Mesenchymal stem cell (in vitro differentiated cells and primary cell): ENCODE measurements at regions not wholly inside any gene's neighbourhood (a gene's known extent, or its start where the extent isn't known, plus 50 kb on each side); places are given as distances from the start of the nearest gene placed in this dataset.

ENCODE experiments used
- DNase-seq: peaks from one replicate; pipeline ENCODE4 v3.0.0-alpha.2; 2013
- H2AFZ ChIP-seq: one replicate; pipeline ENCODE4 v1.6.1; 2013; ENCODE audit warnings: low read depth, mild to moderate bottlenecking, control low read depth, inconsistent platforms, low read length, moderate library complexity
- H2AK5ac ChIP-seq: 2 replicates; pipeline ENCODE4 v1.6.1; 2013; ENCODE audit warnings: low read length, moderate library complexity, mild to moderate bottlenecking, inconsistent platforms; ENCODE audit not compliant: severe bottlenecking
- H2BK120ac ChIP-seq: one replicate; pipeline ENCODE4 v1.6.1; 2013; ENCODE audit warnings: low read depth, mild to moderate bottlenecking, inconsistent platforms, low read length, moderate library complexity
- H2BK12ac ChIP-seq, 2 experiments: one replicate each; pipeline ENCODE4 v1.6.1; 2013; ENCODE audit warnings: inconsistent platforms in 2 of 2, low read length in 2 of 2, mild to moderate bottlenecking in 2 of 2, moderate library complexity in 2 of 2, control low read depth in 1 of 2
- H2BK15ac ChIP-seq: one replicate; pipeline ENCODE4 v1.6.1; 2013; ENCODE audit warnings: mild to moderate bottlenecking, low read depth, inconsistent platforms; ENCODE audit not compliant: poor library complexity, severe bottlenecking
- H2BK5ac ChIP-seq: 2 replicates; pipeline ENCODE4 v1.6.1; 2013; ENCODE audit warnings: low read depth, mild to moderate bottlenecking, low read length, control low read depth, inconsistent platforms; ENCODE audit not compliant: poor library complexity, severe bottlenecking
- H3K14ac ChIP-seq, 2 experiments: one replicate each; pipeline ENCODE4 v1.6.1; 2013; ENCODE audit warnings: inconsistent platforms in 2 of 2, low read length in 2 of 2, control low read depth in 1 of 2, mild to moderate bottlenecking in 1 of 2, moderate library complexity in 1 of 2
- H3K18ac ChIP-seq, 2 experiments: one replicate each; pipeline ENCODE4 v1.6.1; 2013; ENCODE audit warnings: inconsistent platforms in 2 of 2, low read length in 2 of 2, control low read depth in 1 of 2, low read depth in 1 of 2, mild to moderate bottlenecking in 1 of 2
- H3K23ac ChIP-seq, 2 experiments: one replicate each; pipeline ENCODE4 v1.6.1; 2013; ENCODE audit warnings: inconsistent platforms in 2 of 2, low read length in 2 of 2, mild to moderate bottlenecking in 2 of 2, moderate library complexity in 2 of 2, control low read depth in 1 of 2
- H3K27ac ChIP-seq: 2 replicates; pipeline ENCODE4 v1.5.1; 2013; ENCODE audit warnings: mild to moderate bottlenecking, moderate library complexity, low read length, control low read depth, inconsistent platforms; ENCODE audit not compliant: poor library complexity, severe bottlenecking
- H3K27me3 ChIP-seq, 2 experiments: 2 replicates each; pipeline versions ENCODE4 v1.6.1 to v1.7.0; 2013; ENCODE audit warnings: low read length in 2 of 2, mild to moderate bottlenecking in 2 of 2, moderate library complexity in 2 of 2, control low read depth in 1 of 2, inconsistent platforms in 1 of 2; ENCODE audit not compliant: control insufficient read depth in 1 of 2, insufficient read depth in 1 of 2
- H3K36me3 ChIP-seq, 2 experiments: 2 replicates each; pipeline versions ENCODE4 v1.6.1 to v1.7.0; 2013; ENCODE audit warnings: low read length in 2 of 2, control low read depth in 1 of 2, inconsistent platforms in 1 of 2, low read depth in 1 of 2, mild to moderate bottlenecking in 1 of 2; ENCODE audit not compliant: insufficient read depth in 2 of 2, control insufficient read depth in 1 of 2
- H3K4ac ChIP-seq, 2 experiments: one replicate each; pipeline ENCODE4 v1.6.1; 2013; ENCODE audit warnings: inconsistent platforms in 2 of 2, low read length in 2 of 2, mild to moderate bottlenecking in 2 of 2, moderate library complexity in 2 of 2, control low read depth in 1 of 2, low read depth in 1 of 2
- H3K4me1 ChIP-seq: 2 replicates; pipeline ENCODE4 v1.6.1; 2013; ENCODE audit warnings: low read depth, low read length, control low read depth; ENCODE audit not compliant: control insufficient read depth, insufficient read depth
- H3K4me2 ChIP-seq: 2 replicates; pipeline ENCODE4 v1.6.1; 2013; ENCODE audit warnings: low read length, mild to moderate bottlenecking, inconsistent platforms; ENCODE audit not compliant: poor library complexity, severe bottlenecking
- H3K4me3 ChIP-seq, 2 experiments: 2 replicates each; pipeline versions ENCODE4 v1.5.1 to v1.7.0; 2013; ENCODE audit warnings: low read length in 2 of 2, mild to moderate bottlenecking in 2 of 2, control low read depth in 1 of 2, low read depth in 1 of 2; ENCODE audit not compliant: insufficient read depth in 1 of 2
- H3K79me1 ChIP-seq: replicated peaks from 2 replicates; pipeline ENCODE4 v1.6.1; 2013; ENCODE audit warnings: mild to moderate bottlenecking, control low read depth, low read length, inconsistent platforms; ENCODE audit not compliant: poor library complexity, severe bottlenecking
- H3K9ac ChIP-seq: 2 replicates; pipeline ENCODE4 v1.7.0; 2013; ENCODE audit warnings: mild to moderate bottlenecking, low read length, moderate library complexity
- H3K9me3 ChIP-seq: 2 replicates; pipeline ENCODE4 v1.7.0; 2013; ENCODE audit warnings: mild to moderate bottlenecking, low read length; ENCODE audit not compliant: control insufficient read depth
- H4K8ac ChIP-seq: one replicate; pipeline ENCODE4 v1.6.1; 2013; ENCODE audit warnings: inconsistent platforms, mild to moderate bottlenecking, low read length, moderate library complexity
- H4K91ac ChIP-seq: one replicate; pipeline ENCODE4 v1.6.1; 2013; ENCODE audit warnings: mild to moderate bottlenecking, low read length, inconsistent platforms
- WGBS: methylation state at CpG from one replicate; pipeline ENCODE4 v1.1.7; 2013; ENCODE audit warnings: mixed read lengths; 5-methylcytosine and 5-hydroxymethylcytosine counted together

- Histone ChIP-seq H3K36me3 (no peaks in the 10 kb centered on the region), H3K79me1 (no peaks in the 10 kb centered on the region), H4K91ac (no peak overlapping the region), H3K4ac (no peak overlapping the region), H3K14ac (no peak overlapping the region), H3K27ac (no peak overlapping the region), H3K4me1 (no peaks in the 10 kb centered on the region), H3K9ac (no peak overlapping the region), H2BK12ac (no peak overlapping the region), H2BK5ac (no peak overlapping the region), H2AFZ (no peak overlapping the region), H3K27me3 (peaks cover 6 to 39% of the 10 kb centered on the region in 2 experiments), H3K9me3 (no peaks in the 10 kb centered on the region), H3K23ac (no peak overlapping the region), H2BK120ac (no peak overlapping the region), H2BK15ac (no peak overlapping the region), H3K18ac (no peak overlapping the region), H2AK5ac (no peak overlapping the region), H4K8ac (no peak overlapping the region), H3K4me2 (no peak overlapping the region), H3K4me3 (no peak overlapping the region)
- 81% methylated on average over 10 of the region's 10 CpGs for WGBS
- DNase-seq, result no peak
Measured at GRCh38 chr14:58783792-58784511, 146.2 kb downstream of the DACT1 start.

DNA sequence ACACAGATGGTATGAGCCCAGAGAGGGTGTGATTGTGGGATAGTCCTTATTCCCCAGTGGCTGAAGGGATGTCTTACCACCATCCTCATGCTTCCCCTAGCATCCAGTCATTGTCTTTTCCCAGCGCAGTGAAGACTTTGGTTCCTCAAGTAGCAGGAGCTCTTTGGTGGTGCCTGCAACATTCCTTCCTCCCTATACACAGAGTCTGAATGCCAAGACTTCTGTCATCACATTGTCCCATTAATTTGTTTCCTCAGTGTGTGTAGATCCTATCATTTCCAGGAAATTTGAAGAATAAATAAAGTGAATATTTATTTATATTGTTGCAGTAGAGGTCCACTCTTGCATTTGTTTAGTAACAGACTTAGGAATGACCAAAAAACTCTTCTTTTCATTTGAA, 147.2 kb downstream of the DACT1 start:
- Histone ChIP-seq H3K79me1 (no peaks in the 10 kb centered on the region), H3K14ac (no peak overlapping the region), H3K4me3 (no peak overlapping the region), H3K36me3 (no peaks in the 10 kb centered on the region), H3K27me3 (peaks cover 6 to 39% of the 10 kb centered on the region in 2 experiments), H3K27ac (no peak overlapping the region), H3K9me3 (no peaks in the 10 kb centered on the region), H2AFZ (no peak overlapping the region), H2AK5ac (no peak overlapping the region), H3K18ac (no peak overlapping the region), H3K23ac (no peak overlapping the region), H3K4ac (no peak overlapping the region), H4K91ac (no peak overlapping the region), H3K9ac (no peak overlapping the region), H2BK15ac (peak overlapping the region; percentile 9), H4K8ac (no peak overlapping the region), H3K4me2 (no peak overlapping the region), H2BK120ac (no peak overlapping the region), H2BK5ac (no peak overlapping the region), H3K4me1 (no peaks in the 10 kb centered on the region), H2BK12ac (no peak overlapping the region)
- WGBS, result 100% methylated on average over 1 of the region's 1 CpG
- DNase-seq, result no peak

DNA sequence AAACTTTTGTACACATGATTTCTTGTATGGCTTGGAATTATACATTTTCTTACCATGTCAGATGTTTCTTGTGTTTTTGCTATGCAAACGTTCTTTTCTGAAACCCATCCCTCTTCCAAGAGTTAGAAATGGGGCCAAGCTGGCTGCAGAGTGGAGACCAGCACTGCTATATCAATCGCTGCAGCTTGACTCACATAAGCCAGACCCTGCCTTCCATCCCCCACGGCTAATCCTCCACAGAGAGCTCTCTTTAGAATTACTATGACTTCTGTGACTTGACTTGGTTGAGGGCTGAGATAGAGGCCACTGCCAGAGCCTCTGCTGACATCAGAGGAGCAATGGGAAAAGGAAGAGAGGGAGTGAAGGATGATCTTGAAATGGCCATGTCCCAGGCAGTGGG, 147.9 kb downstream of the DACT1 start:
- no peak overlapping the region for H3K14ac ChIP-seq
- no peaks in the 10 kb centered on the region for H3K9me3 ChIP-seq
- no peak overlapping the region for H2AFZ ChIP-seq
- no peak overlapping the region for H3K23ac ChIP-seq
- no peak overlapping the region for H2BK15ac ChIP-seq
- no peak overlapping the region for H3K4me3 ChIP-seq
- no peaks in the 10 kb centered on the region for H3K36me3 ChIP-seq
- H3K18ac ChIP-seq, result peak overlapping the region in 1 of 2 experiments; percentile 35
- 100% methylated on average over 1 of the region's 3 CpGs for WGBS
- H3K4ac ChIP-seq, result no peak overlapping the region
- H2AK5ac ChIP-seq, result no peak overlapping the region
- no peak overlapping the region for H3K4me2 ChIP-seq
- H2BK5ac ChIP-seq, result no peak overlapping the region
- H4K91ac ChIP-seq, result no peak overlapping the region
- no peak for DNase-seq
- H2BK120ac ChIP-seq, result no peak overlapping the region
- no peak overlapping the region for H3K27ac ChIP-seq
- H3K9ac ChIP-seq, result no peak overlapping the region
- no peak overlapping the region for H4K8ac ChIP-seq
- H3K79me1 ChIP-seq, result no peaks in the 10 kb centered on the region
- H2BK12ac ChIP-seq, result no peak overlapping the region
- H3K4me1 ChIP-seq, result no peaks in the 10 kb centered on the region
- peaks cover 6 to 33% of the 10 kb centered on the region in 2 experiments for H3K27me3 ChIP-seq

- no peaks in the 10 kb centered on the region for H3K79me1 ChIP-seq
- 85% methylated on average over 1 of the region's 1 CpG for WGBS
- no peak overlapping the region for H2BK12ac ChIP-seq
- H2AK5ac ChIP-seq, result no peak overlapping the region
- H3K9ac ChIP-seq, result no peak overlapping the region
- no peak overlapping the region for H2BK15ac ChIP-seq
- no peak overlapping the region for H3K23ac ChIP-seq
- H3K4me1 ChIP-seq, result no peaks in the 10 kb centered on the region
- H3K36me3 ChIP-seq, result no peaks in the 10 kb centered on the region
- H3K18ac ChIP-seq, result no peak overlapping the region
- H4K91ac ChIP-seq, result no peak overlapping the region
- no peaks in the 10 kb centered on the region for H3K9me3 ChIP-seq
- no peak overlapping the region for H2BK120ac ChIP-seq
- DNase-seq, result no peak
- H3K4ac ChIP-seq, result no peak overlapping the region
- peaks cover 6 to 28% of the 10 kb centered on the region in 2 experiments for H3K27me3 ChIP-seq
- H4K8ac ChIP-seq, result no peak overlapping the region
- H3K14ac ChIP-seq, result no peak overlapping the region
- no peak overlapping the region for H2BK5ac ChIP-seq
- no peak overlapping the region for H3K4me3 ChIP-seq
- H2AFZ ChIP-seq, result no peak overlapping the region
- no peak overlapping the region for H3K27ac ChIP-seq
- no peak overlapping the region for H3K4me2 ChIP-seq
Measured at GRCh38 chr14:58787592-58787991, 149.8 kb downstream of the DACT1 start.
